Ecto neural progenitor cell (in vitro differentiated cells): ENCODE measurements at regions not wholly inside any gene's neighbourhood (a gene's known extent, or its start where the extent isn't known, plus 50 kb on each side); places are given as distances from the start of the nearest gene placed in this dataset.

Experiments
- DNase-seq: peaks from one replicate; pipeline ENCODE4 v3.0.0-alpha.2; 2018; ENCODE audit warnings: low spot score

- no peak for DNase-seq
Measured at GRCh38 chr1:209404577-209404976, 178.9 kb upstream of the CAMK1G start.

GRCh38 chr1:209405183-209405814, 178.2 kb upstream of the CAMK1G start:
- DNase-seq: no peak

- no peak for DNase-seq
Measured at GRCh38 chr1:209406168-209406567, 177.3 kb upstream of the CAMK1G start.

- DNase-seq: no peak
Measured at GRCh38 chr1:209406595-209406994, 176.9 kb upstream of the CAMK1G start.

- DNase-seq: no peak
Measured at GRCh38 chr1:209409780-209410179, 173.7 kb upstream of the CAMK1G start.

- no peak for DNase-seq
Measured at GRCh38 chr1:209411491-209411929, 172.0 kb upstream of the CAMK1G start.

GRCh38 chr1:209412036-209412435, 171.5 kb upstream of the CAMK1G start:
- no peak for DNase-seq

- DNase-seq: no peak
Measured at GRCh38 chr1:209412566-209412965, 170.9 kb upstream of the CAMK1G start.

GRCh38 chr1:209413062-209413461, 170.5 kb upstream of the CAMK1G start:
- DNase-seq: no peak

GRCh38 chr1:209414803-209415329, 168.6 kb upstream of the CAMK1G start:
- no peak for DNase-seq

GRCh38 chr1:209416039-209416438, 167.5 kb upstream of the CAMK1G start:
- no peak for DNase-seq

- no peak for DNase-seq
Measured at GRCh38 chr1:209416716-209417115, 166.8 kb upstream of the CAMK1G start.

GRCh38 chr1:209417761-209418160, 165.8 kb upstream of the CAMK1G start:
- no peak for DNase-seq

- no peak for DNase-seq
Measured at GRCh38 chr1:209420276-209420675, 163.2 kb upstream of the CAMK1G start.

GRCh38 chr1:209421186-209421585, 162.3 kb upstream of the CAMK1G start:
- no peak for DNase-seq

GRCh38 chr1:209421978-209422680, 161.4 kb upstream of the CAMK1G start:
- no peak for DNase-seq

GRCh38 chr1:209425959-209426358, 157.6 kb upstream of the CAMK1G start:
- DNase-seq: no peak

- no peak for DNase-seq
Measured at GRCh38 chr1:209427277-209427676, 156.2 kb upstream of the CAMK1G start.

GRCh38 chr1:209427811-209428210, 155.7 kb upstream of the CAMK1G start:
- DNase-seq: no peak

- peak; percentile 73 for DNase-seq
Measured at GRCh38 chr1:209428241-209428921, 155.1 kb upstream of the CAMK1G start.

GRCh38 chr1:209429611-209430010, 153.9 kb upstream of the CAMK1G start:
- no peak for DNase-seq

GRCh38 chr1:209430107-209430506, 153.4 kb upstream of the CAMK1G start:
- DNase-seq: no peak

GRCh38 chr1:209430821-209431259, 152.7 kb upstream of the CAMK1G start:
- DNase-seq: no peak
